Endothelial cell of umbilical vein (primary cell): ENCODE measurements at regions not wholly inside any gene's neighbourhood (a gene's known extent, or its start where the extent isn't known, plus 50 kb on each side); places are given as distances from the start of the nearest gene placed in this dataset.

Experiments used
- FOS ChIP-seq: IDR thresholded peaks from 2 replicates; pipeline ENCODE4 v1.6.1; 2011; ENCODE audit warnings: mild to moderate bottlenecking, low read length, moderate library complexity, borderline replicate concordance; ENCODE audit not compliant: insufficient read depth
- POLR2A ChIP-seq: IDR thresholded peaks from 2 replicates; pipeline ENCODE4 v1.6.1; 2012; ENCODE audit warnings: low read depth, mild to moderate bottlenecking, control low read depth, low read length

DNA sequence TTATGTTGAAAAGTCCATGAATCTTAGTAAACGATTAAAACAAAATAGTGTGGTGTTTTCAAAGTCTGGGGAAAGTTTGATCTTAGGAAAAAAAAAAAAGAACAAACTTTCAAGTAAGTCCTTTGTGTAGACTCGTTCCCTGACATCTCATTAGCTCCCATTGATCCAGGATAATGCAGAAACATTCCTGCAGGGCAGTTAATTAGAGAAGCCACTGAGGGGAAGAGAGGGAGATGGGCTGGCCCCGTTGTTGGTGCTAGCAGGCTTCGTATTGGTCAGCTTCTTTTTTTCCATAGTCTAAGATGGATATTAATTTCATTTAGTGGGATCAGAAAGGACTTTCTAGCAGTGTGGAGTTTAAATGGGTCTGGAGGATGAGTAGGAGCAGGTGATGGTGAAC lies 340.2 kb downstream of the DRD1 start:
- TF ChIP-seq POLR2A, result no peak
- TF ChIP-seq FOS, result no peak
